ENCODE measurements at regions not wholly inside any gene's neighbourhood (a gene's known extent, or its start where the extent isn't known, plus 50 kb on each side); places are given as distances from the start of the nearest gene placed in this dataset.
A peak's percentile ranks its signal among the peaks of the same experiment; 100 is the strongest.
"Not testable (repeated sequence)": the region's sequence is repeated elsewhere in the genome, so short reads cannot be mapped to it uniquely, and the experiment has no call there.

- no peak for DNase-seq (ENCODE audit: low read depth)
These were observed 341.7 kb upstream of the FAT1 start for GRCh38 chr4:187065396-187065795.

- no peak for DNase-seq (ENCODE audit: low read depth)
These were observed 342.1 kb upstream of the FAT1 start for GRCh38 chr4:187065806-187066205.

GRCh38 chr4:187069398-187069797 is 345.7 kb upstream of the FAT1 start:
- no peak for DNase-seq (ENCODE audit: low read depth)

GRCh38 chr4:187070158-187070557 is 346.5 kb upstream of the FAT1 start:
- DNase-seq (ENCODE audit: low read depth): no peak

- DNase-seq (ENCODE audit: low read depth): no peak
These were observed 347.1 kb upstream of the FAT1 start for GRCh38 chr4:187070740-187071139.

- DNase-seq (ENCODE audit: low read depth): no peak
These were observed 348.4 kb upstream of the FAT1 start for GRCh38 chr4:187071946-187072600.

- no peak for DNase-seq (ENCODE audit: low read depth)
These were observed 350.2 kb upstream of the FAT1 start for GRCh38 chr4:187073820-187074219.

GRCh38 chr4:187075514-187075913 is 351.9 kb upstream of the FAT1 start:
- peak; percentile 21 for DNase-seq (ENCODE audit: low read depth)

- no peak for DNase-seq (ENCODE audit: low read depth)
These were observed 354.2 kb upstream of the FAT1 start for GRCh38 chr4:187077744-187078401.

- DNase-seq (ENCODE audit: low read depth): no peak
These were observed 361.0 kb upstream of the FAT1 start for GRCh38 chr4:187084701-187085100.

GRCh38 chr4:187085339-187085738 is 361.7 kb upstream of the FAT1 start:
- DNase-seq (ENCODE audit: low read depth): no peak

GRCh38 chr4:187086151-187086550 is 362.5 kb upstream of the FAT1 start:
- no peak for DNase-seq (ENCODE audit: low read depth)

GRCh38 chr4:187088070-187088799 is 364.6 kb upstream of the FAT1 start:
- no peak for DNase-seq (ENCODE audit: low read depth)

- DNase-seq (ENCODE audit: low read depth): peak; percentile 11
These were observed 366.7 kb upstream of the FAT1 start for GRCh38 chr4:187090401-187090800.

GRCh38 chr4:187090832-187091231 is 367.2 kb upstream of the FAT1 start:
- not testable (repeated sequence) for DNase-seq (ENCODE audit: low read depth)

- no peak for DNase-seq (ENCODE audit: low read depth)
These were observed 370.5 kb upstream of the FAT1 start for GRCh38 chr4:187094144-187094543.

- no peak for DNase-seq (ENCODE audit: low read depth)
These were observed 374.8 kb upstream of the FAT1 start for GRCh38 chr4:187098429-187098828.

- no peak for DNase-seq (ENCODE audit: low read depth)
These were observed 379.7 kb upstream of the FAT1 start for GRCh38 chr4:187103351-187103750.

GRCh38 chr4:187108845-187109244 is 385.2 kb upstream of the FAT1 start:
- peak; percentile 33 for DNase-seq (ENCODE audit: low read depth)

GRCh38 chr4:187109636-187110035 is 386.0 kb upstream of the FAT1 start:
- no peak for DNase-seq (ENCODE audit: low read depth)

- no peak for DNase-seq (ENCODE audit: low read depth)
These were observed 394.5 kb upstream of the FAT1 start for GRCh38 chr4:187118166-187118565.

GRCh38 chr4:187118602-187119120 is 395.0 kb upstream of the FAT1 start:
- DNase-seq (ENCODE audit: low read depth): no peak

GRCh38 chr4:187124331-187124730 is 400.7 kb upstream of the FAT1 start:
- DNase-seq (ENCODE audit: low read depth): no peak

All from amniotic epithelial cell (primary cell).